Retinal pigment epithelial cell (primary cell): ENCODE measurements at regions not wholly inside any gene's neighbourhood (a gene's known extent, or its start where the extent isn't known, plus 50 kb on each side); places are given as distances from the start of the nearest gene placed in this dataset.

Experiments
- DNase-seq: peaks from one replicate; pipeline ENCODE4 v3.0.0-alpha.2; 2010; ENCODE audit warnings: low read depth
- H3K4me3 ChIP-seq: 2 replicates; pipeline ENCODE4 v1.5.1; 2011; ENCODE audit warnings: mild to moderate bottlenecking, low read length, control low read depth, moderate library complexity
- TF ChIP-seq, protein P1 (sequence below): conservative IDR thresholded peaks from 2 replicates; pipeline ENCODE4 v1.5.1; 2011; ENCODE audit warnings: low read depth, low read length, control low read depth, inconsistent platforms

DNA sequence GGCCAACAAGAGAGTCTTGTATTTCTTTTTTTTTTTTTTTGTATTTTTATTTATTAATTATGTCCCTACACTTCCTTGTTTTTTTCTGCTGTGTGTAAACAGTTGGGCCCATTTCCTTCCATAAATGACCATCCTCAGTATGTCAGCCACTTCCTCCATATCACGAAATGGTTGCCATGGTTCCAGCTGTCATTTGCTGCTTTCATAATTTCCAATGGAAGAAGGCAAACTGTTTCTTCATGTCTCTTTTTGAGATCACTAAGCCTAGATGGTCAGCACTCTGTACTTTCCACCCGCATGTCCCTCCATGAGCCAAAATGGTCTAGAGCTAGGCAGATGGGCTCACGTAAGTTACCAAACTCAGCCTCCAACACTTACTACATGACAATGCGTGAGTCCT, 133.5 kb upstream of the FOXF1 start:
- H3K4me3 ChIP-seq, result no peak overlapping the region
- DNase-seq, result no peak
- TF ChIP-seq, protein P1, sequence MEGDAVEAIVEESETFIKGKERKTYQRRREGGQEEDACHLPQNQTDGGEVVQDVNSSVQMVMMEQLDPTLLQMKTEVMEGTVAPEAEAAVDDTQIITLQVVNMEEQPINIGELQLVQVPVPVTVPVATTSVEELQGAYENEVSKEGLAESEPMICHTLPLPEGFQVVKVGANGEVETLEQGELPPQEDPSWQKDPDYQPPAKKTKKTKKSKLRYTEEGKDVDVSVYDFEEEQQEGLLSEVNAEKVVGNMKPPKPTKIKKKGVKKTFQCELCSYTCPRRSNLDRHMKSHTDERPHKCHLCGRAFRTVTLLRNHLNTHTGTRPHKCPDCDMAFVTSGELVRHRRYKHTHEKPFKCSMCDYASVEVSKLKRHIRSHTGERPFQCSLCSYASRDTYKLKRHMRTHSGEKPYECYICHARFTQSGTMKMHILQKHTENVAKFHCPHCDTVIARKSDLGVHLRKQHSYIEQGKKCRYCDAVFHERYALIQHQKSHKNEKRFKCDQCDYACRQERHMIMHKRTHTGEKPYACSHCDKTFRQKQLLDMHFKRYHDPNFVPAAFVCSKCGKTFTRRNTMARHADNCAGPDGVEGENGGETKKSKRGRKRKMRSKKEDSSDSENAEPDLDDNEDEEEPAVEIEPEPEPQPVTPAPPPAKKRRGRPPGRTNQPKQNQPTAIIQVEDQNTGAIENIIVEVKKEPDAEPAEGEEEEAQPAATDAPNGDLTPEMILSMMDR, result no peak

GRCh38 chr16:86377251-86378022, 132.9 kb upstream of the FOXF1 start:
- H3K4me3 ChIP-seq, result no peak overlapping the region
- DNase-seq, result no peak
- TF ChIP-seq, protein P1, result no peak

DNA sequence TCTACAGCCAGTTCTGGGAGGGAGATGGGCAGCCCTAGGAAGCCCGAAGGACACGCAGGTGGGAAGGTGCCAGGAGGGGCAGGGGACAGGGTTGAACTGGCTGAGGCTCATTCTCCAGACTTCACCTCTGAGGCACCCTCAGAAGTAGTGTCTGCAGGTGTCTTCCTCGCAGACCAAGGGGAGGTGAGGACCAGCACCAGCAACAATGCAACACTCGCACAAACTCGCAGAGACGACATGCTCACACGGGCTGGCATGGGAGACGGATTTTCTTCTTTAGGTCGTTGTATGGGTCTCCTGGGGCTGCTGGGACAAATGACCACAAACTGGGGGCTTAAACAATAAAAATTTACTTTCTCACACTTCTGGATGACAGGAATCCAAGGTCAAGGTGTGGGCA, 132.2 kb upstream of the FOXF1 start:
- DNase-seq, result no peak
- TF ChIP-seq, protein P1, result no peak
- no peak overlapping the region for H3K4me3 ChIP-seq

DNA sequence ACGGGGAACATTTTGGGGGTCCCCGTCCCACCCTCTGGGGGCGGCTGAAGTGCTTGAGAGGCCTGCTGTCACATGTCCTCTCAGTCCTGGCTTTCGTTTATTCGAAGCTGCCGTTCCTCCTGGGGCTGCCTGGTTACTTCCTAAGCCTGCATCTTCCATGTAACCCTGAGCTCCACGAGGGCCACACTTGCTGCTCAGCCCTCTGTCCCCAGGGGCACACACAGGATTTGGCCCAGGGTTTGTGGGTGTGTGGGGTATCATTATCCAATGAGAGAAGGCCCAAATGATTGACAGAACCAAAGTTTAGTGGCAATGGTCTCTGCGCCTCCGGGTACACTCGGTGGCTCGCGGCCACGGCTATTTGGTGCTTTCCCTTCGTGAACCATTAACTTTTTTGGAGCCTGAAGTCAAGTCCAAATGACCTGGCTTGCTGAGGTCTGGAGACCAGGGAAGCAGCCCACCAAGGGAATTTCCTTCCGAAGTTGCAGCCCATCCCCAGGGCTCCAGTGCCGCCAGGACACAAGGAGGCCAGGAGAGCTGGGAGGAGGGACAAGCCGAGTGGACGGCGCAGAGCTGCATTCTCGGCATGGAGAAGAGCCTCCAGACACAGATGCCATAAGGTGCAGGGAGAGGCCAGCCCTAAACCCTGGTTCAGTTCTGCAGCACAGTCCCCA, 131.4 kb upstream of the FOXF1 start:
- TF ChIP-seq, protein P1, result no peak
- no peak overlapping the region for H3K4me3 ChIP-seq
- DNase-seq, result no peak

GRCh38 chr16:86379505-86379846, 130.9 kb upstream of the FOXF1 start:
- TF ChIP-seq, protein P1, result no peak
- DNase-seq, result no peak
- H3K4me3 ChIP-seq, result no peak overlapping the region

DNA sequence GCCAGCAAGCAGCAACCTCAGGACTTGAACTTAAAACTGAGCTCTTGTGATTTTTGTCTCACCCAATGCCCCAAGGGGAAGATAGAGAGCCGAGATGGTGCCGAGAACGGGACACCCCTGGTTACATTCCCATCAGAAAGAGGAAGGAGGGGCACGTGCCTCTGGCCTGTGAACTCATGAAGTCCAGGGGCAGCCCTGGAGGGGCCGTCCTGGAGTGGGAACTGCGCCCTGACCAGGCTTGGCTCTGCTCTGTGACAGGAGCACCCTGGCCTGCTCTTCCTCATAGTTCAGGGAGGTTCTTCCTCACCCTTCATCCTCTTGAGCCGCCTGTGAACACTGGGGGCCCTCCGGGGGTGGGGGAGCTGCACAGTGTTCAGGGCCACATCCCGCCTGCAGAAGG, 130.3 kb upstream of the FOXF1 start:
- TF ChIP-seq, protein P1, result no peak
- DNase-seq, result no peak
- H3K4me3 ChIP-seq, result no peak overlapping the region

GRCh38 chr16:86381491-86381890, 128.8 kb upstream of the FOXF1 start:
- TF ChIP-seq, protein P1, result no peak
- DNase-seq, result no peak
- no peak overlapping the region for H3K4me3 ChIP-seq
